ENCODE measurements at regions not wholly inside any gene's neighbourhood (a gene's known extent, or its start where the extent isn't known, plus 50 kb on each side); places are given as distances from the start of the nearest gene placed in this dataset.

GRCh38 chr3:176967522-176967921 lies 229.8 kb downstream of the TBL1XR1 start:
- TF ChIP-seq ZBTB40 (IDR thresholded peaks at IDR 0.05) (no peak), ZBTB40 (CRISPR knock-in tag; IDR thresholded peaks at IDR 0.05) (no peak), CTCF (IDR thresholded peaks at IDR 0.05 in 2 of 3, conservative IDR thresholded peaks at IDR 0.05 in 1 of 3; ENCODE audit: insufficient read depth in 2 of 3, low read depth in 1 of 3, low read length in 3 of 3) (no peak), ESRRA (IDR thresholded peaks at IDR 0.05; ENCODE audit: borderline replicate concordance, low read depth) (no peak), ZNF764 (CRISPR knock-in tag; IDR thresholded peaks at IDR 0.05; ENCODE audit: low read depth) (no peak)

All from K562 (cell line).